ENCODE measurements at regions not wholly inside any gene's neighbourhood (a gene's known extent, or its start where the extent isn't known, plus 50 kb on each side); places are given as distances from the start of the nearest gene placed in this dataset.

DNA sequence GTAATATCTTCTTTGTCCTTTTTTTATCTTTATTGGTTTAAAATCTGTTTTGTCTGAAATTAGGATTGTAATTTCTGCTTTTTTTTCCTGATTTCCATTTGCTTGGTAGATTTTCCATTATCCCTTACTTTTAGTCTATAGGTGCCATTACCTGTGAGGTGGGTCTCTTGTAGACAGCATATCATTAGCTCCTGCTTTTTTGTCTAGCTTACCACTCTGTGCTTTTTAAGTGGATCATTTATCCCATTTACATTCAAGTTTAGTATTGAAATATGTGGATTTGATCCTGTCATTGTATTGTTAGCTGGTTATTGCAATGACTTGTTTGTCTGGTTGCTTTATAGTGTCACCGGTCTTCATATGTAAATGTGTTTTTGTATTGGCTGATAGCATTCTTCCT is 958.6 kb upstream of the SLIT2 start:
- DNase-seq = no peak
- no peaks in the 10 kb centered on the region for H3K27me3 ChIP-seq
- TF ChIP-seq POLR2A (IDR thresholded peaks at IDR 0.05) = no peak
- no peak for TF ChIP-seq EP300 (IDR thresholded peaks at IDR 0.05)
- TF ChIP-seq, protein P1, sequence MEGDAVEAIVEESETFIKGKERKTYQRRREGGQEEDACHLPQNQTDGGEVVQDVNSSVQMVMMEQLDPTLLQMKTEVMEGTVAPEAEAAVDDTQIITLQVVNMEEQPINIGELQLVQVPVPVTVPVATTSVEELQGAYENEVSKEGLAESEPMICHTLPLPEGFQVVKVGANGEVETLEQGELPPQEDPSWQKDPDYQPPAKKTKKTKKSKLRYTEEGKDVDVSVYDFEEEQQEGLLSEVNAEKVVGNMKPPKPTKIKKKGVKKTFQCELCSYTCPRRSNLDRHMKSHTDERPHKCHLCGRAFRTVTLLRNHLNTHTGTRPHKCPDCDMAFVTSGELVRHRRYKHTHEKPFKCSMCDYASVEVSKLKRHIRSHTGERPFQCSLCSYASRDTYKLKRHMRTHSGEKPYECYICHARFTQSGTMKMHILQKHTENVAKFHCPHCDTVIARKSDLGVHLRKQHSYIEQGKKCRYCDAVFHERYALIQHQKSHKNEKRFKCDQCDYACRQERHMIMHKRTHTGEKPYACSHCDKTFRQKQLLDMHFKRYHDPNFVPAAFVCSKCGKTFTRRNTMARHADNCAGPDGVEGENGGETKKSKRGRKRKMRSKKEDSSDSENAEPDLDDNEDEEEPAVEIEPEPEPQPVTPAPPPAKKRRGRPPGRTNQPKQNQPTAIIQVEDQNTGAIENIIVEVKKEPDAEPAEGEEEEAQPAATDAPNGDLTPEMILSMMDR (IDR thresholded peaks at IDR 0.05) = no peak
- no peak for TF ChIP-seq POLR2AphosphoS5 (IDR thresholded peaks at IDR 0.05)
- H3K36me3 ChIP-seq = no peaks in the 10 kb centered on the region
- H3K9me3 ChIP-seq = peaks cover 0 to 11% (median 2%) of the 10 kb centered on the region in 4 donors
- intact Hi-C loops (cut with DNase I) = no loop called here
- no peaks in the 10 kb centered on the region for H3K4me1 ChIP-seq
- no peak overlapping the region for H3K27ac ChIP-seq
- H3K4me3 ChIP-seq = no peak overlapping the region
- WGBS, 2 donors = 0 to 97% methylated on average over 1 of the region's 1 CpG

DNA sequence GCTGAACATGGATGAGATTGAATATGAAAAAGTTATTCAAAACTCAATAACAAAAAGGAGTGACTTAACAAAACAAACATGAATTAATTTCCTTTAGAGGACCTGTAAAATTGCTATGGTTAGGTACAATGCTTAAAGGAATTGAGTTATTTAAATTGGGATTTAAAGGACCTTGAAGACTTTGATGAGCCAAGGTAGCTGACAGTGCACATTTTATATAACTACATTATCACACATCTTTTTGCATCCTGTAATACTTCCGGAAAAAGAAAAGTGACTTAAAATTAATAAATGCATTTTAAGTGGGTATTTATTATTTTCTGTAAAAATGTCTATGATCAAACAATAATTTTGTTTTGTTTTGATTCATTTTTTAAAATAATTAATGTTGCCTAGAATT is 964.8 kb upstream of the SLIT2 start:
- intact Hi-C loops (cut with DNase I) = no loop called here

DNA sequence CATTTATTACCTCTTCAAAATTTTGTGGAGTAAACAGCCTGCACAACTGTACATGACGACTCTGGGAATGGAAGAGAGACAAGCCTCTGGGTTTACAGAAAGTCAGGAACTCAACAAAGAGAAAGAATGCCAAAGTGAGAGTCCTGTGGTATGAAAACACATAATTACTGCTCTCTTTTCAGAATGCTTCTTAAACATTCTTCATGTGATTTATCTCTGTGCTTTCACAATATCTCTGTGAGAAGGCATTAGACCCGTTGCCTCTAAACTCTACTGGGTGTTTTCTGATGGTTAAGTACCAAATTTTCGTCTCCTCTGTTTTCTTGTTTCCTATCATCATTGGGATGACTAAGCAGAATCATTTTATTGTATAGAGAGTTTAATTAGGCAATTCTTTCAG is 966.6 kb upstream of the SLIT2 start:
- intact Hi-C loops (cut with DNase I) = no loop called here
- TF ChIP-seq, protein P1 (IDR thresholded peaks at IDR 0.05) = no peak
- no peak for TF ChIP-seq POLR2AphosphoS5 (IDR thresholded peaks at IDR 0.05)
- TF ChIP-seq EP300 (IDR thresholded peaks at IDR 0.05) = no peak
- no peak for TF ChIP-seq POLR2A (IDR thresholded peaks at IDR 0.05)
- no peak for DNase-seq
- Histone ChIP-seq H3K36me3 (no peaks in the 10 kb centered on the region), H3K4me1 (no peaks in the 10 kb centered on the region), H3K27ac (no peak overlapping the region), H3K9me3 (peaks cover 0 to 2% (median 0%) of the 10 kb centered on the region in 4 donors), H3K4me3 (no peak overlapping the region), H3K27me3 (no peaks in the 10 kb centered on the region)
- 71 to 75% methylated on average over 3 of the region's 3 CpGs for WGBS, 2 donors

More for the DNA sequence above, 964.8 kb upstream of the SLIT2 start:
- H3K27ac ChIP-seq = no peak overlapping the region
- WGBS, 2 donors = 95 to 98% methylated on average over 1 of the region's 1 CpG
- H3K4me1 ChIP-seq = no peaks in the 10 kb centered on the region
- H3K36me3 ChIP-seq = no peaks in the 10 kb centered on the region
- no peak overlapping the region for H3K4me3 ChIP-seq
- TF ChIP-seq, protein P1 (IDR thresholded peaks at IDR 0.05) = no peak
- TF ChIP-seq POLR2AphosphoS5 (IDR thresholded peaks at IDR 0.05) (no peak), POLR2A (IDR thresholded peaks at IDR 0.05) (no peak), EP300 (IDR thresholded peaks at IDR 0.05) (no peak)
- H3K27me3 ChIP-seq = no peaks in the 10 kb centered on the region
- H3K9me3 ChIP-seq = peaks cover 0 to 2% (median 0%) of the 10 kb centered on the region in 4 donors
- DNase-seq = no peak

DNA sequence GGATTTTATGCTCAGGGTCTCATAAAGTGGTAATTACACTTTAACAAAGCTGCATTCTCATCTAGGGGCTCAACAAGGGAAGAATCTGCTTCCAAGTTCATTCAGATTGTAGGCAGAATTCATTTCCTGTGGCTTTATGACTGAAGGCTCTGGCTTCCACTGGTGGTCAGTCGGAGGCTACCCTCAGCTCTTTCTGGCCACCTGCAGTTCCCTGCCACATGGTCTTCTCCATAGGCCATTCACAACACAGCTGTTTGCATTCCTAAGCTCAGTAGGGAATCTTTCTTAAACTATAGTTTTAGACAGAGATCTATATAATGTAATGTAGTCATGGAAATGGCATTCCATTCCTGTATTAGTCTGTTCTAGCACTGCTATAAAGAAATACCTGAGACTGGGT is 973.0 kb upstream of the SLIT2 start:
- intact Hi-C loops (cut with DNase I) = no loop called here
- DNase-seq = no peak
- no peaks in the 10 kb centered on the region for H3K9me3 ChIP-seq
- H3K36me3 ChIP-seq = no peaks in the 10 kb centered on the region
- no peak overlapping the region for H3K4me3 ChIP-seq
- no peak overlapping the region for H3K27ac ChIP-seq
- H3K4me1 ChIP-seq = no peaks in the 10 kb centered on the region
- TF ChIP-seq EP300 (IDR thresholded peaks at IDR 0.05) (no peak), POLR2AphosphoS5 (IDR thresholded peaks at IDR 0.05) (no peak), POLR2A (IDR thresholded peaks at IDR 0.05) (no peak)
- TF ChIP-seq, protein P1 (IDR thresholded peaks at IDR 0.05) = no peak
- WGBS, 2 donors = 86 to 88% methylated on average over 1 of the region's 1 CpG
- no peaks in the 10 kb centered on the region for H3K27me3 ChIP-seq

DNA sequence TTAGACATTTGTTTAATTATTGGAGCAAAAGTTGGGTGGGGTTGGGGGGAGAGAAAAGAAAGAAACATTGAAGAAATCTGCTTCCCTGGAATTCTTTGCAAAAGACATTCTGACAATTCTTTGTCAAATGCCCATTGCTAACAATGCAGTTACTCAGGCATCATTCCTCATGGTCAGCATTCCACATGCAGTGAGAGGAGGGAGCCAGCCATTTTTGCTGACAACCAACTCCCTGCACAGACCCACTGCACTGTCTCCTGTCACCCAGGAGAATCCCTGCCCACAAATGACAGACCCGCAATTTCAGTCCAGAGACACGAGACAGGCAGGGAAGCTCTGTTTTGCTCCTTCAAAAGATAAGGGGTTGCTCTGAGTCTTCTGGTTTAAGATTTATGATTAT is 985.1 kb upstream of the SLIT2 start:
- intact Hi-C loops (cut with DNase I) = no loop called here
- Histone ChIP-seq H3K27ac (no peak overlapping the region), H3K36me3 (no peaks in the 10 kb centered on the region), H3K4me3 (no peak overlapping the region), H3K4me1 (peaks cover 0 to 6% (median 0%) of the 10 kb centered on the region in 4 donors), H3K9me3 (no peaks in the 10 kb centered on the region), H3K27me3 (no peaks in the 10 kb centered on the region)
- TF ChIP-seq, protein P1 (IDR thresholded peaks at IDR 0.05) = no peak
- TF ChIP-seq POLR2AphosphoS5 (IDR thresholded peaks at IDR 0.05) (no peak), EP300 (IDR thresholded peaks at IDR 0.05) (no peak), POLR2A (IDR thresholded peaks at IDR 0.05) (no peak)
- WGBS, 2 donors = 74 to 84% methylated on average over 2 of the region's 2 CpGs
- no peak for DNase-seq

Measured in sigmoid colon (tissue), 6 donors.